Muscle of leg (tissue), 3 donors: ENCODE measurements at regions not wholly inside any gene's neighbourhood (a gene's known extent, or its start where the extent isn't known, plus 50 kb on each side); places are given as distances from the start of the nearest gene placed in this dataset.
"Not testable (repeated sequence)": the region's sequence is repeated elsewhere in the genome, so short reads cannot be mapped to it uniquely, and the experiment has no call there.

Source experiments
- DNase-seq: peaks from one replicate; pipeline ENCODE4 v3.0.0; 2013
- H3K27ac ChIP-seq: one replicate; pipeline ENCODE4 v1.5.1; 2013; ENCODE audit warnings: mild to moderate bottlenecking, low read length, control low read depth
- H3K27me3 ChIP-seq: one replicate; pipeline ENCODE4 v1.6.1; 2013; ENCODE audit warnings: low read length; ENCODE audit not compliant: control insufficient read depth, insufficient read depth
- H3K36me3 ChIP-seq: one replicate; pipeline ENCODE4 v1.6.1; 2013; ENCODE audit warnings: low read length; ENCODE audit not compliant: control insufficient read depth, insufficient read depth
- H3K4me1 ChIP-seq: one replicate; pipeline ENCODE4 v1.6.1; 2013; ENCODE audit warnings: low read length; ENCODE audit not compliant: control insufficient read depth, insufficient read depth
- H3K4me3 ChIP-seq: one replicate; pipeline ENCODE4 v1.5.1; 2013; ENCODE audit warnings: low read length, control low read depth
- H3K9me3 ChIP-seq: replicated peaks from 2 replicates; pipeline ENCODE4 v1.6.1; 2013; ENCODE audit warnings: low read depth, low read length; ENCODE audit not compliant: control insufficient read depth
- WGBS: methylation state at CpG from one replicate; pipeline ENCODE4 v1.1.5; 2013; ENCODE audit warnings: missing lambda C conversion rate; ENCODE audit not compliant: insufficient coverage; 5-methylcytosine and 5-hydroxymethylcytosine counted together

DNA sequence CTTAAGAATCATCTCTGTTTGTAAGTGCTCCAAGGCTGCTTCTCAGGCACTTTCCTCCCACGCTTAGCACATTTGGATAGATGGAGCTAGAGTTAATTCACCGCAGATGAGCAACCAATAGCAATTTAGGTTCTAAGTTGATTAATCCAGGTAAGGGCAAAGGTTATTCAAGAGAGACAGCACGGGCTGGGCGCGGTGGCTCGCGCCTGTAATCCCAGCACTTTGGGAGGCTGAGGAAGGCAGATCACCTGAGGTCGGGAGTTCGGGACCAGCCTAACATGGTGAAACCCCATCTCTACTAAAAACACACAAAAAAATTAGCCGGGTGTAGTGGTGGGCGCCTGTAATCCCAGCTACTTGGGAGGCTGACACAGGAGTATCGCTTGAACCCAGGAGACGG, 54.5 kb upstream of the UNC13C start:
- 95% methylated on average over 3 of the region's 13 CpGs for WGBS
- H3K4me1 ChIP-seq: not testable (repeated sequence)

GRCh38 chr15:53918180-53919079, 59.8 kb upstream of the UNC13C start:
- Histone ChIP-seq H3K4me1 (no peaks in the 10 kb centered on the region), H3K36me3 (no peaks in the 10 kb centered on the region), H3K27ac (no peak overlapping the region), H3K9me3 (no peaks in the 10 kb centered on the region), H3K4me3 (no peak overlapping the region), H3K27me3 (no peaks in the 10 kb centered on the region)
- DNase-seq: peak; percentile 56
- WGBS: 50% methylated on average over 5 of the region's 11 CpGs

More for the DNA sequence above, 54.5 kb upstream of the UNC13C start:
- H3K4me3 ChIP-seq, H3K27ac ChIP-seq, H3K9me3 ChIP-seq, H3K36me3 ChIP-seq, H3K27me3 ChIP-seq, DNase-seq: not testable (repeated sequence)

DNA sequence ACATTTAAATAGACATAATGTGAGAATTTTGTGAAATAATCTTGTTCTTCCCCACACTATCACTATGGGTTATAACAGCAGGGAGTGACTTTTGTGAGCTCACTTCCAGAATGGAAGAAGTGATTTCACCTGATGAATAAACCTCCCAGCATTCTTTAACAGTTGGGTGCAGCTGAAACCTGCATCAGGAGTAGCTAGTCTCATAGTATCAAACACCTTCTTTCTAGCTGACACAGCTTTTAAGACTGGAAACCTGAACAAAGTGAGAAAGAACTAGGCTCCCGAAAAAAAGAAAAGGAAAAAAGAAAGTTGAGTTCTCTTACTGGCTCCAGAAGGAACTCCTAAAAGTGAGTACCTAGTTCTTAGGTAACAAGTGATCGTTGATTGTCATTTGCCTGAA, 61.1 kb upstream of the UNC13C start:
- Histone ChIP-seq H3K36me3 (no peaks in the 10 kb centered on the region), H3K4me1 (no peaks in the 10 kb centered on the region), H3K4me3 (no peak overlapping the region), H3K9me3 (no peaks in the 10 kb centered on the region), H3K27ac (no peak overlapping the region), H3K27me3 (no peaks in the 10 kb centered on the region)
- DNase-seq: no peak
- 57% methylated on average over 1 of the region's 2 CpGs for WGBS

GRCh38 chr15:53911431-53911830, 66.8 kb upstream of the UNC13C start:
- no peaks in the 10 kb centered on the region for H3K9me3 ChIP-seq
- no peak overlapping the region for H3K4me3 ChIP-seq
- DNase-seq: no peak
- H3K27me3 ChIP-seq: no peaks in the 10 kb centered on the region
- H3K36me3 ChIP-seq: no peaks in the 10 kb centered on the region
- H3K4me1 ChIP-seq: no peaks in the 10 kb centered on the region
- H3K27ac ChIP-seq: no peak overlapping the region
- 55% methylated on average over 4 of the region's 10 CpGs for WGBS

- H3K9me3 ChIP-seq: no peaks in the 10 kb centered on the region
- no peaks in the 10 kb centered on the region for H3K4me1 ChIP-seq
- H3K36me3 ChIP-seq: no peaks in the 10 kb centered on the region
- WGBS: 60% methylated on average over 8 of the region's 11 CpGs
- H3K27ac ChIP-seq: no peak overlapping the region
- DNase-seq: no peak
- H3K4me3 ChIP-seq: no peak overlapping the region
- H3K27me3 ChIP-seq: no peaks in the 10 kb centered on the region
These were observed 67.4 kb upstream of the UNC13C start for GRCh38 chr15:53910852-53911251.

GRCh38 chr15:53910236-53910849, 67.9 kb upstream of the UNC13C start:
- Histone ChIP-seq H3K4me1 (no peaks in the 10 kb centered on the region), H3K27me3 (no peaks in the 10 kb centered on the region), H3K27ac (no peak overlapping the region), H3K36me3 (no peaks in the 10 kb centered on the region), H3K9me3 (no peaks in the 10 kb centered on the region), H3K4me3 (no peak overlapping the region)
- no peak for DNase-seq
- WGBS: 60% methylated on average over 6 of the region's 12 CpGs

GRCh38 chr15:53903129-53903528, 75.1 kb upstream of the UNC13C start:
- no peaks in the 10 kb centered on the region for H3K4me1 ChIP-seq
- no peak overlapping the region for H3K27ac ChIP-seq
- H3K4me3 ChIP-seq: no peak overlapping the region
- DNase-seq: no peak
- no peaks in the 10 kb centered on the region for H3K9me3 ChIP-seq
- H3K36me3 ChIP-seq: no peaks in the 10 kb centered on the region
- no peaks in the 10 kb centered on the region for H3K27me3 ChIP-seq
- WGBS: no CpG with 5 or more reads among the region's 1 CpG

GRCh38 chr15:53893468-53893867, 84.8 kb upstream of the UNC13C start:
- 77% methylated on average over 2 of the region's 2 CpGs for WGBS

DNA sequence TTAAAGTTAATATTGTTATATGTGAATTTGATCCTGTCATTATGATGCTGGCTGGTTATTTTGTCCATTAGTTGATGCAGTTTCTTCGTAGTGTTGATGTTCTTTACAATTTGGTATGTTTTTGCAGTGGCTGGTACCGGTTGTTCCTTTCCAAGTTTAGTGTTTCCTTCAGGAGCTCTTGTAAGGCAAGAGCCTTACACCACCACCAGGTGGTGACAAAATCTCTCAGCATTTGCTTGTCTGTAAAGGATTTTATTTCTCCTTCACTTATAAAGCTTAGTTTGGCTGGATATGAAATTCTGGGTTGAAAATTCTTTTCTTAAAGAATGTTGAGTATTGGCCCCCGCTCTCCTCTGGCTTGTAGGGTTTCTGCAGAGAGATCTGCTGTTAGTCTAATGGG, 86.4 kb upstream of the UNC13C start:
- WGBS: no CpG with 5 or more reads among the region's 3 CpGs
- not testable (repeated sequence) for H3K36me3 ChIP-seq, H3K9me3 ChIP-seq, DNase-seq, H3K27me3 ChIP-seq, H3K27ac ChIP-seq, H3K4me1 ChIP-seq, H3K4me3 ChIP-seq

More at GRCh38 chr15:53893468-53893867, 84.8 kb upstream of the UNC13C start:
- not testable (repeated sequence) for H3K27me3 ChIP-seq, H3K9me3 ChIP-seq, H3K36me3 ChIP-seq, DNase-seq, H3K4me3 ChIP-seq, H3K27ac ChIP-seq, H3K4me1 ChIP-seq

DNA sequence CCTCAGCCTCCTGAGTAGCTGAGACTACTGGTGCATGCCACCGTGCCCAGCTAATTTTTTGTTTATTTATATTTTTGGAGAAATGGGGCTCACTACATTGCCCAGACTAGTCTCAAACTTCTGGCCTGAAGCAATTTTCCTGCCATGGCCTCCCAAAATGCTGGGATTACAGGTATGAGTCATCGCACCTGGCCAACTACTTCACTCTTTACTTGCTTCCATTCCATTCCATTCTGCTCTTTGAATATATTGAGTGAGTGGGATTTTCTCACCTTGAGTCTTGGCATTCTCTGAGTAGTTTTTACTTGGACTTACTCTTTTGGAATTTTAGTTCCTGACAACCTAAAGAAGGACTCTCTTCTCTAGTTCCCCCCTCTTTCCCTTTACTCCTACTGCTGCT, 93.8 kb upstream of the UNC13C start:
- Histone ChIP-seq H3K4me3 (no peak overlapping the region), H3K27ac (no peak overlapping the region), H3K9me3 (no peaks in the 10 kb centered on the region), H3K4me1 (no peaks in the 10 kb centered on the region), H3K27me3 (no peaks in the 10 kb centered on the region), H3K36me3 (no peaks in the 10 kb centered on the region)
- no peak for DNase-seq
- no CpG with 5 or more reads among the region's 2 CpGs for WGBS
